GM12872 (cell line): ENCODE measurements at regions not wholly inside any gene's neighbourhood (a gene's known extent, or its start where the extent isn't known, plus 50 kb on each side); places are given as distances from the start of the nearest gene placed in this dataset.

ENCODE experiments used
- CTCF ChIP-seq: IDR thresholded peaks from 3 replicates; pipeline ENCODE4 v1.5.1; 2011; ENCODE audit warnings: low read depth, mild to moderate bottlenecking, low read length, moderate library complexity; ENCODE audit not compliant: insufficient read depth

- TF ChIP-seq CTCF = no peak
Measured at GRCh38 chr4:23035521-23036056, 342.9 kb downstream of the GBA3 start.

GRCh38 chr4:23034731-23035130 lies 342.0 kb downstream of the GBA3 start:
- no peak for TF ChIP-seq CTCF

- TF ChIP-seq CTCF = no peak
Measured at GRCh38 chr4:23033796-23034195, 341.1 kb downstream of the GBA3 start.

GRCh38 chr4:23028875-23029274 lies 336.1 kb downstream of the GBA3 start:
- no peak for TF ChIP-seq CTCF

- no peak for TF ChIP-seq CTCF
Measured at GRCh38 chr4:23023666-23024065, 330.9 kb downstream of the GBA3 start.

- TF ChIP-seq CTCF = no peak
Measured at GRCh38 chr4:23023121-23023520, 330.4 kb downstream of the GBA3 start.

- TF ChIP-seq CTCF = no peak
Measured at GRCh38 chr4:23022032-23022431, 329.3 kb downstream of the GBA3 start.
